HCT116 (cell line): ENCODE measurements at regions not wholly inside any gene's neighbourhood (a gene's known extent, or its start where the extent isn't known, plus 50 kb on each side); places are given as distances from the start of the nearest gene placed in this dataset.

Source experiments
- ATAC-seq: fragments of 200-7000 bp; cut with Tn5 transposase; 2 replicates; pipeline ENCODE4 v1.9.1; 2020; ENCODE audit warnings: mild to moderate bottlenecking, moderate library complexity
- BruUV-seq: library from RNA; stranded (reverse); fragments of 400-500 nt; replicated peaks from 2 replicates; lab custom pipeline; 2021; lab: Mats Ljungman, UMichigan
- CTCF ChIA-PET: fragments of 300-600 bp; sonication (Branson Sonifier 250); formaldehyde crosslinking; loops from one replicate; lab custom pipeline; 2021; ENCODE audit warnings: antibody characterized with exemption; lab: Charles Lee
- POLR2A ChIA-PET: fragments of 300-600, 350-600 bp; sonication (Branson Sonifier 250); formaldehyde crosslinking; loops from one replicate; lab custom pipeline; 2021; ENCODE audit warnings: antibody characterized with exemption; lab: Charles Lee
- RAD21 ChIA-PET, 2 experiments: fragments of 300-600 bp; sonication (Branson Sonifier 250); formaldehyde crosslinking; loops; one replicate each; lab custom pipeline; 2023; ENCODE audit warnings: low total read pairs in 2 of 2; ENCODE audit not compliant: uncharacterized antibody in 2 of 2, unreplicated experiment in 2 of 2, low non-redundant PET in 1 of 2; lab: Charles Lee
- DNase-seq: peaks from one replicate; pipeline ENCODE4 v3.0.0-alpha.2; 2010; ENCODE audit warnings: low read depth, low spot score
- H2AFZ ChIP-seq: fragments of 200-600 bp; shearing (Covaris generic), sonication (generic); 2 replicates; pipeline ENCODE4 v1.6.1; 2017; ENCODE audit warnings: low read depth, mixed run types, mixed read lengths, antibody characterized with exemption, low read length; ENCODE audit not compliant: poor library complexity, severe bottlenecking
- H3K27ac ChIP-seq: 2 replicates; pipeline ENCODE4 v1.5.1; 2012; ENCODE audit warnings: low read depth, low read length
- H3K27me3 ChIP-seq: fragments of 200-600 bp; sonication (generic); 2 replicates; pipeline ENCODE4 v1.6.1; 2016; ENCODE audit warnings: mixed run types, low read length, mixed read lengths; ENCODE audit not compliant: insufficient read depth
- H3K36me3 ChIP-seq, 2 experiments: fragments of 200-500 bp in 1 of 2; fragments of 200-600 bp in 1 of 2; sonication (Bioruptor generic) in 1 of 2; sonication (generic) in 1 of 2; 2 replicates each; pipeline versions ENCODE4 v1.5.1 to v1.6.1; 2014 to 2016; ENCODE audit warnings: low read length in 2 of 2, inconsistent platforms in 1 of 2, mixed read lengths in 1 of 2, mixed run types in 1 of 2; ENCODE audit not compliant: insufficient read depth in 2 of 2, control insufficient read depth in 1 of 2
- H3K4me1 ChIP-seq, 2 experiments: fragments of 200-600 bp in 1 of 2; sonication (generic) in 1 of 2; 2 replicates each; pipeline versions ENCODE4 v1.5.1 to v1.6.1; 2012 to 2017; ENCODE audit warnings: low read length in 2 of 2, inconsistent platforms in 1 of 2, mild to moderate bottlenecking in 1 of 2, mixed read lengths in 1 of 2, mixed run types in 1 of 2, moderate library complexity in 1 of 2; ENCODE audit not compliant: insufficient read depth in 2 of 2, control insufficient read depth in 1 of 2
- H3K4me2 ChIP-seq: fragments of 200-600 bp; sonication (generic); 2 replicates; pipeline ENCODE4 v1.6.1; 2017; ENCODE audit warnings: mixed run types, low read length, mixed read lengths
- H3K4me3 ChIP-seq, 2 experiments: fragments of 200-600 bp in 1 of 2; sonication (generic) in 1 of 2; replicated peaks in 1 of 2; 2 replicates each; pipeline ENCODE4 v1.5.1; 2011 to 2016; ENCODE audit warnings: low read length in 2 of 2, control low read depth in 1 of 2, low read depth in 1 of 2, mild to moderate bottlenecking in 1 of 2, mixed read lengths in 1 of 2, mixed run types in 1 of 2
- H3K79me2 ChIP-seq: fragments of 200-600 bp; sonication (generic); 2 replicates; pipeline ENCODE4 v1.6.1; 2017; ENCODE audit warnings: mild to moderate bottlenecking, mixed run types, low read length, moderate library complexity, mixed read lengths; ENCODE audit not compliant: insufficient read depth
- H3K9ac ChIP-seq: fragments of 200-600 bp; sonication (generic); 2 replicates; pipeline ENCODE4 v1.6.1; 2016; ENCODE audit warnings: low read length, mixed read lengths
- H3K9me2 ChIP-seq: fragments of 200-600 bp; sonication (generic), shearing (Covaris generic); 2 replicates; pipeline ENCODE4 v1.6.1; 2017; ENCODE audit warnings: mixed run types, mild to moderate bottlenecking, moderate library complexity; ENCODE audit not compliant: insufficient read depth
- H3K9me3 ChIP-seq, 2 experiments: fragments of 200-500 bp in 1 of 2; fragments of 200-600 bp in 1 of 2; sonication (Bioruptor generic) in 1 of 2; sonication (generic) in 1 of 2; 2 replicates each; pipeline ENCODE4 v1.6.1; 2014 to 2017; ENCODE audit warnings: low read length in 2 of 2, mixed read lengths in 2 of 2, inconsistent platforms in 1 of 2, low read depth in 1 of 2, mild to moderate bottlenecking in 1 of 2, mixed run types in 1 of 2, moderate library complexity in 1 of 2; ENCODE audit not compliant: control insufficient read depth in 1 of 2, insufficient read depth in 1 of 2
- H4K20me1 ChIP-seq: fragments of 200-600 bp; sonication (generic), shearing (Covaris generic); 2 replicates; pipeline ENCODE4 v1.6.1; 2017; ENCODE audit warnings: mixed run types, mild to moderate bottlenecking, moderate library complexity; ENCODE audit not compliant: insufficient read depth
- CBX3 ChIP-seq: IDR thresholded peaks from 2 replicates; pipeline ENCODE4 v1.6.1; 2012; ENCODE audit warnings: low read depth
- CEBPB ChIP-seq: IDR thresholded peaks from 2 replicates; pipeline ENCODE4 v1.6.1; 2012; ENCODE audit warnings: low read depth
- EZH2phosphoT487 ChIP-seq: fragments of 200-600 bp; IDR thresholded peaks from 2 replicates; pipeline ENCODE4 v1.6.1; 2018; ENCODE audit warnings: antibody characterized with exemption, borderline replicate concordance
- FOSL1 ChIP-seq: IDR thresholded peaks from 2 replicates; pipeline ENCODE4 v1.6.1; 2012; ENCODE audit warnings: low read depth
- POLR2A ChIP-seq: IDR thresholded peaks from 2 replicates; pipeline ENCODE4 v1.7.0; 2011; ENCODE audit warnings: borderline replicate concordance; ENCODE audit not compliant: insufficient read depth, insufficient read length; ENCODE audit errors: extremely low read depth
- POLR2AphosphoS5 ChIP-seq: IDR thresholded peaks from 2 replicates; pipeline ENCODE4 v1.6.1; 2011; ENCODE audit warnings: mild to moderate bottlenecking, low read depth, low read length, moderate library complexity
- RAD21 ChIP-seq: IDR thresholded peaks from 2 replicates; pipeline ENCODE4 v1.6.1; 2012; ENCODE audit warnings: low read depth, mild to moderate bottlenecking
- REST ChIP-seq: IDR thresholded peaks from 2 replicates; pipeline ENCODE4 v1.6.1; 2012; ENCODE audit warnings: low read depth
- SP1 ChIP-seq: IDR thresholded peaks from 2 replicates; pipeline ENCODE4 v1.6.1; 2012; ENCODE audit warnings: low read depth
- SRF ChIP-seq: IDR thresholded peaks from 2 replicates; pipeline ENCODE4 v1.6.1; 2012; ENCODE audit warnings: low read depth
- TCF7L2 ChIP-seq: IDR thresholded peaks from 2 replicates; pipeline ENCODE4 v1.7.0; 2011; ENCODE audit warnings: borderline replicate concordance, inconsistent platforms; ENCODE audit not compliant: insufficient read depth, insufficient read length; ENCODE audit errors: extremely low read depth
- ZNF274 ChIP-seq: fragments of 200-500 bp; sonication (Bioruptor generic); IDR thresholded peaks from 2 replicates; pipeline ENCODE4 v1.6.1; 2014; ENCODE audit warnings: mild to moderate bottlenecking, low read depth, low read length, inconsistent platforms
- intact Hi-C: fragments of 100-400 bp; cut with micrococcal nuclease; formaldehyde crosslinking; loops from 2 replicates; pipeline ENCODE4 v1.10.0; 2022

GRCh38 chr21:17458279-17458678 is 54.6 kb upstream of the CXADR start:
- POLR2A ChIA-PET = no interaction called here
- Histone ChIP-seq H3K27me3 (no peaks in the 10 kb centered on the region), H3K9me2 (no peaks in the 10 kb centered on the region), H4K20me1 (no peaks in the 10 kb centered on the region), H3K36me3 (no peaks in the 10 kb centered on the region), H3K79me2 (no peaks in the 10 kb centered on the region), H3K9me3 (no peaks in the 10 kb centered on the region), H3K4me1 (peaks cover 19 to 38% of the 10 kb centered on the region in 2 experiments), H3K4me3 (no peak overlapping the region), H3K9ac (no peak overlapping the region), H2AFZ (no peak overlapping the region), H3K27ac (no peak overlapping the region), H3K4me2 (no peak overlapping the region)
- TF ChIP-seq CEBPB (no peak), ZNF274 (no peak), FOSL1 (no peak), POLR2A (no peak), TCF7L2 (no peak), SRF (no peak), RAD21 (no peak), POLR2AphosphoS5 (no peak), REST (no peak), SP1 (no peak), CBX3 (no peak), EZH2phosphoT487 (no peak)
- no TSS peak for BruUV-seq
- CTCF ChIA-PET = no interaction called here
- RAD21 ChIA-PET = no interaction called here
- ATAC-seq (no peak), DNase-seq (no peak)
- intact Hi-C loops = no loop called here
